Astrocyte of the cerebellum (primary cell): ENCODE measurements at regions not wholly inside any gene's neighbourhood (a gene's known extent, or its start where the extent isn't known, plus 50 kb on each side); places are given as distances from the start of the nearest gene placed in this dataset.

Experiments
- DNase-seq: peaks from one replicate; pipeline ENCODE4 v3.0.0-alpha.2; 2011; ENCODE audit warnings: low read depth
- H3K4me3 ChIP-seq: 2 replicates; pipeline ENCODE4 v1.5.1; 2011; ENCODE audit warnings: mild to moderate bottlenecking, low read depth, low read length, moderate library complexity
- CTCF ChIP-seq: IDR thresholded peaks from 2 replicates; pipeline ENCODE4 v1.5.1; 2012; ENCODE audit warnings: low read length, low read depth, moderate library complexity, mild to moderate bottlenecking; ENCODE audit errors: missing control alignments
- in situ Hi-C: cut with HindIII; loops from 2 replicates; pipeline ENCODE4 v1.10.0; 2017; ENCODE audit warnings: low sequenced_read_pairs

- TF ChIP-seq CTCF = no peak
- in situ Hi-C loops = no loop called here
- no peak overlapping the region for H3K4me3 ChIP-seq
- no peak for DNase-seq
Observed at GRCh38 chr3:13174011-13174802, 101.0 kb upstream of the IQSEC1 start.

GRCh38 chr3:13173186-13173585, 100.0 kb upstream of the IQSEC1 start:
- DNase-seq = no peak
- TF ChIP-seq CTCF = no peak
- in situ Hi-C loops = no loop called here
- H3K4me3 ChIP-seq = no peak overlapping the region

GRCh38 chr3:13172644-13173013, 99.4 kb upstream of the IQSEC1 start:
- TF ChIP-seq CTCF = no peak
- in situ Hi-C loops = no loop called here

GRCh38 chr3:13171704-13172643, 98.7 kb upstream of the IQSEC1 start:
- no peak overlapping the region for H3K4me3 ChIP-seq
- DNase-seq = no peak
- in situ Hi-C loops = no loop called here
- TF ChIP-seq CTCF = no peak

More at GRCh38 chr3:13172644-13173013, 99.4 kb upstream of the IQSEC1 start:
- DNase-seq = no peak
- H3K4me3 ChIP-seq = no peak overlapping the region

- no peak for DNase-seq
- in situ Hi-C loops = no loop called here
- H3K4me3 ChIP-seq = no peak overlapping the region
- TF ChIP-seq CTCF = no peak
Observed at GRCh38 chr3:13170317-13170716, 97.1 kb upstream of the IQSEC1 start.

GRCh38 chr3:13168391-13168790, 95.2 kb upstream of the IQSEC1 start:
- no peak for TF ChIP-seq CTCF
- H3K4me3 ChIP-seq = no peak overlapping the region
- no peak for DNase-seq
- in situ Hi-C loops = no loop called here
